ENCODE measurements at regions not wholly inside any gene's neighbourhood (a gene's known extent, or its start where the extent isn't known, plus 50 kb on each side); places are given as distances from the start of the nearest gene placed in this dataset.

- Mint-ChIP-seq H3K9me3 (ENCODE audit: unreplicated experiment) (no peaks in the 10 kb centered on the region), H3K36me3 (ENCODE audit: unreplicated experiment) (no peaks in the 10 kb centered on the region), H3K27ac (ENCODE audit: unreplicated experiment) (no peak overlapping the region)
These were observed 79.3 kb downstream of the PCTP start for GRCh38 chr17:55829995-55830612.

GRCh38 chr17:55830699-55831471 is 80.0 kb downstream of the PCTP start:
- peaks cover 3% of the 10 kb centered on the region for H3K27me3 Mint-ChIP-seq (ENCODE audit: unreplicated experiment)
- H3K27ac Mint-ChIP-seq (ENCODE audit: unreplicated experiment): no peak overlapping the region
- no peak overlapping the region for H3K4me3 Mint-ChIP-seq (ENCODE audit: unreplicated experiment)
- H3K36me3 Mint-ChIP-seq (ENCODE audit: unreplicated experiment): no peaks in the 10 kb centered on the region
- DNase-seq (ENCODE audit: extremely low spot score, unreplicated experiment): no peak
- no peaks in the 10 kb centered on the region for H3K9me3 Mint-ChIP-seq (ENCODE audit: unreplicated experiment)
- H3K4me1 Mint-ChIP-seq (ENCODE audit: unreplicated experiment): no peaks in the 10 kb centered on the region
- TF ChIP-seq CTCF (IDR thresholded peaks at IDR 0.05): no peak

More at GRCh38 chr17:55829995-55830612, 79.3 kb downstream of the PCTP start:
- Mint-ChIP-seq H3K4me3 (ENCODE audit: unreplicated experiment) (no peak overlapping the region), H3K27me3 (ENCODE audit: unreplicated experiment) (peaks cover 3% of the 10 kb centered on the region), H3K4me1 (ENCODE audit: unreplicated experiment) (no peaks in the 10 kb centered on the region)
- no peak for DNase-seq (ENCODE audit: extremely low spot score, unreplicated experiment)
- no peak for TF ChIP-seq CTCF (IDR thresholded peaks at IDR 0.05)

- no peak for TF ChIP-seq CTCF (IDR thresholded peaks at IDR 0.05)
These were observed 82.5 kb downstream of the PCTP start for GRCh38 chr17:55833306-55833705.

GRCh38 chr17:55842405-55843158 is 91.7 kb downstream of the PCTP start:
- Mint-ChIP-seq H3K27me3 (ENCODE audit: unreplicated experiment) (peaks cover 8% of the 10 kb centered on the region), H3K27ac (ENCODE audit: unreplicated experiment) (no peak overlapping the region), H3K36me3 (ENCODE audit: unreplicated experiment) (no peaks in the 10 kb centered on the region), H3K4me1 (ENCODE audit: unreplicated experiment) (no peaks in the 10 kb centered on the region), H3K9me3 (ENCODE audit: unreplicated experiment) (no peaks in the 10 kb centered on the region), H3K4me3 (ENCODE audit: unreplicated experiment) (no peak overlapping the region)
- TF ChIP-seq CTCF (IDR thresholded peaks at IDR 0.05): no peak
- DNase-seq (ENCODE audit: extremely low spot score, unreplicated experiment): no peak

More at GRCh38 chr17:55833306-55833705, 82.5 kb downstream of the PCTP start:
- H3K36me3 Mint-ChIP-seq (ENCODE audit: unreplicated experiment): no peaks in the 10 kb centered on the region
- no peak overlapping the region for H3K27ac Mint-ChIP-seq (ENCODE audit: unreplicated experiment)
- no peaks in the 10 kb centered on the region for H3K9me3 Mint-ChIP-seq (ENCODE audit: unreplicated experiment)
- H3K4me1 Mint-ChIP-seq (ENCODE audit: unreplicated experiment): no peaks in the 10 kb centered on the region
- H3K27me3 Mint-ChIP-seq (ENCODE audit: unreplicated experiment): peaks cover 3% of the 10 kb centered on the region
- no peak overlapping the region for H3K4me3 Mint-ChIP-seq (ENCODE audit: unreplicated experiment)
- no peak for DNase-seq (ENCODE audit: extremely low spot score, unreplicated experiment)

- Mint-ChIP-seq H3K4me1 (ENCODE audit: unreplicated experiment) (no peaks in the 10 kb centered on the region), H3K27ac (ENCODE audit: unreplicated experiment) (no peak overlapping the region), H3K27me3 (ENCODE audit: unreplicated experiment) (peaks cover 8% of the 10 kb centered on the region), H3K9me3 (ENCODE audit: unreplicated experiment) (no peaks in the 10 kb centered on the region), H3K36me3 (ENCODE audit: unreplicated experiment) (no peaks in the 10 kb centered on the region), H3K4me3 (ENCODE audit: unreplicated experiment) (no peak overlapping the region)
- no peak for TF ChIP-seq CTCF (IDR thresholded peaks at IDR 0.05)
- DNase-seq (ENCODE audit: extremely low spot score, unreplicated experiment): no peak
These were observed 92.9 kb downstream of the PCTP start for GRCh38 chr17:55843785-55844184.
